CD4-positive, CD25-positive, alpha-beta regulatory T cell (primary cell): ENCODE measurements at regions not wholly inside any gene's neighbourhood (a gene's known extent, or its start where the extent isn't known, plus 50 kb on each side); places are given as distances from the start of the nearest gene placed in this dataset.

Experiments
- ATAC-seq, 2 donors: fragments of 150-1000 bp; cut with Tn5 transposase; one replicate each; pipeline ENCODE4 v1.10.0; 2021; ENCODE audit warnings: low read depth in 2 of 2, moderate number of reproducible peaks in 2 of 2, moderate library complexity in 1 of 2
- DNase-seq, 3 donors: peaks; one replicate each; pipeline versions ENCODE4 v3.0.0 to v3.0.0-alpha.2; 2012 to 2022; ENCODE audit warnings: mixed read lengths in 1 of 3
- H3K27ac ChIP-seq: one replicate; pipeline ENCODE4 v1.7.0; 2013; ENCODE audit warnings: mild to moderate bottlenecking, low read length; ENCODE audit not compliant: insufficient read depth, poor library complexity, severe bottlenecking
- H3K27me3 ChIP-seq: one replicate; pipeline ENCODE4 v1.7.0; 2013; ENCODE audit warnings: low read length; ENCODE audit not compliant: control insufficient read depth, insufficient read depth
- H3K36me3 ChIP-seq: one replicate; pipeline ENCODE4 v1.7.0; 2013; ENCODE audit warnings: mild to moderate bottlenecking, low read length, moderate library complexity; ENCODE audit not compliant: control insufficient read depth, insufficient read depth
- H3K4me1 ChIP-seq: 2 replicates; pipeline ENCODE4 v1.7.0; 2013; ENCODE audit warnings: mild to moderate bottlenecking, low read length; ENCODE audit not compliant: insufficient read depth, control insufficient read depth, poor library complexity, severe bottlenecking
- H3K4me3 ChIP-seq: one replicate; pipeline ENCODE4 v1.7.0; 2013; ENCODE audit warnings: low read depth, mild to moderate bottlenecking, low read length, moderate library complexity
- H3K9me3 ChIP-seq, 2 experiments: 1 replicate in 1 of 2; 2 replicates in 1 of 2; pipeline ENCODE4 v1.7.0; 2013; ENCODE audit warnings: low read length in 2 of 2, mild to moderate bottlenecking in 1 of 2, moderate library complexity in 1 of 2; ENCODE audit not compliant: control insufficient read depth in 2 of 2
- H3K27ac Mint-ChIP-seq, 3 donors: one replicate each; pipeline ENCODE4 v1.8.0; 2020 to 2022; ENCODE audit warnings: mild to moderate bottlenecking in 3 of 3, mixed read lengths in 3 of 3, moderate library complexity in 2 of 3
- H3K27me3 Mint-ChIP-seq: one replicate; pipeline ENCODE4 v1.8.0; 2022; ENCODE audit warnings: mild to moderate bottlenecking, mixed read lengths
- H3K36me3 Mint-ChIP-seq: one replicate; pipeline ENCODE4 v1.8.0; 2020; ENCODE audit warnings: mixed read lengths
- H3K4me1 Mint-ChIP-seq, 4 donors: one replicate each; pipeline ENCODE4 v1.8.0; 2020 to 2022; ENCODE audit warnings: mixed read lengths in 4 of 4, mild to moderate bottlenecking in 1 of 4
- H3K4me3 Mint-ChIP-seq, 4 donors: one replicate each; pipeline ENCODE4 v1.8.0; 2020 to 2022; ENCODE audit warnings: mild to moderate bottlenecking in 4 of 4, mixed read lengths in 4 of 4, moderate library complexity in 3 of 4
- H3K9me3 Mint-ChIP-seq, 7 donors: one replicate each; pipeline ENCODE4 v1.8.0; 2020 to 2022; ENCODE audit warnings: mixed read lengths in 7 of 7, mild to moderate bottlenecking in 3 of 7, moderate library complexity in 2 of 7

DNA sequence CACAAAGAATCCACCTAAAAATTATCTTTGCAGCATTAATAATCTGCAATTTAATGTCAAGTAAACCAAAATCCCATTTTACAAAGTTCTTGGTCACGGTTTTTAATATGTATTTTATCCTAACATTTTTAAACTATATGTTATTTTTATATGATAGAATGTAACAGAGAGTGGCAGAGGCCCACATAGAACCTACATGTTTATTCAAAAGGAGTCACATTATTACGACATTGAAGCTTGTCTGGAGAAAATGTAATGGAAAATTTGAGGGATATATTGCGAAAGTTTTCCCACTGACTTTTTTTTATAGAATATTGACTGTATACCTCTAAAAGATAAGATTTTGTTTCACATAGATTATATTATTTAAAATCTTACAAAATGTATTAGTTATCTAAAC is 89.7 kb upstream of the COL3A1 start:
- Mint-ChIP-seq H3K9me3 (peaks cover 0 to 16% (median 2%) of the 10 kb centered on the region in 7 donors), H3K27me3 (no peaks in the 10 kb centered on the region), H3K27ac (no peak overlapping the region), H3K4me3 (no peak overlapping the region), H3K36me3 (no peaks in the 10 kb centered on the region), H3K4me1 (no peaks in the 10 kb centered on the region)
- Histone ChIP-seq H3K36me3 (no peaks in the 10 kb centered on the region), H3K27ac (no peak overlapping the region), H3K4me3 (no peak overlapping the region), H3K9me3 (no peaks in the 10 kb centered on the region), H3K27me3 (no peaks in the 10 kb centered on the region), H3K4me1 (no peaks in the 10 kb centered on the region)
- DNase-seq (no peak), ATAC-seq (no peak)

DNA sequence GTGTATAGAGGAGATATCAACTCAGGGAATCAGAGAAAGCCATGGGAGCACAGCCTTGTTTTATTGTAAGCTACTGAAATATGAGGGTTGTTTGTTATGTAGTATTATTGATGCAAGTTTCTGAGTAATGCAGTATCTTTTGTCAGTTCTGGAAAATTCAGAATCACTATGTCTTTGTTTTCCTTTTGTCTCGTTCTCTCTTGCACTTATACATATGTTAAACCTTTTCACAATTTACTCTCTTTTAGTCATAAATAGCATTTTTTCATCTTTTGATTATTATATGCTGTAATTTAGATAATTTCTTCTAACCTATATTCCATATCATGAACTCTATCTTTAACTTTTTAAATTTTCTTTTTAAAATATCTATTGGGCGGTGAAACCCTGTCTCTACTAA is 85.0 kb upstream of the COL3A1 start:
- no peak for DNase-seq
- H3K4me1 Mint-ChIP-seq: no peaks in the 10 kb centered on the region
- no peak overlapping the region for H3K4me3 Mint-ChIP-seq
- peaks cover 0 to 12% (median 1%) of the 10 kb centered on the region in 7 donors for H3K9me3 Mint-ChIP-seq
- Histone ChIP-seq H3K4me1 (no peaks in the 10 kb centered on the region), H3K9me3 (no peaks in the 10 kb centered on the region), H3K36me3 (no peaks in the 10 kb centered on the region), H3K4me3 (no peak overlapping the region), H3K27me3 (no peaks in the 10 kb centered on the region), H3K27ac (no peak overlapping the region)
- H3K27me3 Mint-ChIP-seq: no peaks in the 10 kb centered on the region
- H3K27ac Mint-ChIP-seq: peak overlapping the region in 1 of 3 donors; percentile 2
- ATAC-seq: no peak
- no peaks in the 10 kb centered on the region for H3K36me3 Mint-ChIP-seq

DNA sequence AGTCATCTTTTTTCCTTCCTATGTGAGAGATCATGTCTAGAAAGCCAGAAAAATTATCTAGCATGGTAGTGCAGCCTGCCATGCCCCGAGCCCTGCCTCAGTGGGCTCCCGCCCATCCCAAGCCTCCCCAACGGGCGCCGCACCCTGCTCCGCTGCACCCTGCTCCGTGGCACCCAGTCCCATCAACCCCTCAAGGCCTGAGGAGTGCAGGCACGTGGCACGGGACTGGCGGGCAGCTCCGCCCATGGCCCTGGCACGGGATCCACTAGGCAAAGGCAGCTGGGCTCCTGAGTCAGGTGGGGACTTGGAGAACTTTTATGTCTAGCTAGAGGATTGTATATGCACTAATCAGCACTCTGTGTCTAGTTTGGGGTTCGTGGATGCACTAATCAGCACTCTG is 83.4 kb upstream of the COL3A1 start:
- H3K27ac Mint-ChIP-seq: no peak overlapping the region
- Histone ChIP-seq H3K27ac (no peak overlapping the region), H3K9me3 (no peaks in the 10 kb centered on the region), H3K4me3 (no peak overlapping the region), H3K27me3 (no peaks in the 10 kb centered on the region), H3K4me1 (no peaks in the 10 kb centered on the region), H3K36me3 (no peaks in the 10 kb centered on the region)
- H3K27me3 Mint-ChIP-seq: no peaks in the 10 kb centered on the region
- H3K36me3 Mint-ChIP-seq: no peaks in the 10 kb centered on the region
- no peaks in the 10 kb centered on the region for H3K4me1 Mint-ChIP-seq
- no peak for DNase-seq
- H3K9me3 Mint-ChIP-seq: peaks cover 0 to 12% (median 1%) of the 10 kb centered on the region in 7 donors
- ATAC-seq: no peak
- no peak overlapping the region for H3K4me3 Mint-ChIP-seq

DNA sequence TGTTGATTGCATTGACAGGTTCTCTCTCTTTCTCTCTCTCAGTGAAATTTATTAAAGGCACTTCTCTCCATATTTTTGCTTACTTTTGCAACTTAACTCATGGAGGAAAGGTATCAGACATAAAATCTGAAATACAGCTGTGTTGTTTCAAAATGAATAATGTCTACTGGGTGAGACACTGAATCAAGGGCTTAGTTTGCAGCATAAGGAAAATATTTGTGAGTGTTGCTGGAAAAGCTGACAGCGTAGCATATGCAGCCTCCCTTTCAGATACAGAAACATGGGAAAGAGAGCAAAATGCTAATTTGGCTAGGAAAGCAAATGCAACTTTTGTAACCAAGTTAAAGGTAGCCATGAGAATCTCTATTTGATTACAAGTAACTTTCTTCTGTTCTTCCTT is 81.5 kb upstream of the COL3A1 start:
- Mint-ChIP-seq H3K9me3 (peaks cover 0 to 5% (median 1%) of the 10 kb centered on the region in 7 donors), H3K4me3 (no peak overlapping the region)
- no peaks in the 10 kb centered on the region for H3K27me3 ChIP-seq

DNA sequence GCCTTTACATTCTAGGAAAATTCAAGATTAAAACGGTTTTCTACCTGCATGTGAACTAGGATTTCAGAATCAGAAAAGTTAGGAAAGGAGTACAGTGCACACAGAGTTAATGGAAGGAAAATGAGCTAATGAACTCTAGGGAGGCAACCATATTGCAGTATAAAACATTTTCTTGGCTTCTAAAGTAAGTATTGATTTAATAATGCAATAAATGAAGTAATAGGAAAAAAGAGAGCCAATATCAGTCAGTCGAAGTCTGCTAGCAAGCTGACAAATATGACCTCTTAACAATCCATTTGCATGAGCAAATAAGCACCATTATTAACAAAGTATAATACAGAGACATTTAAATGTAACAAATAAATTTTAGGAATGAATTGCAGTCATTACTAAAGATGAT is 80.2 kb upstream of the COL3A1 start:
- Histone ChIP-seq H3K4me1 (no peaks in the 10 kb centered on the region), H3K27ac (no peak overlapping the region), H3K27me3 (no peaks in the 10 kb centered on the region), H3K9me3 (no peaks in the 10 kb centered on the region), H3K36me3 (no peaks in the 10 kb centered on the region), H3K4me3 (no peak overlapping the region)
- no peak overlapping the region for H3K4me3 Mint-ChIP-seq
- H3K9me3 Mint-ChIP-seq: peaks cover 0 to 6% (median 1%) of the 10 kb centered on the region in 7 donors
- DNase-seq: no peak
- H3K27me3 Mint-ChIP-seq: no peaks in the 10 kb centered on the region
- no peaks in the 10 kb centered on the region for H3K4me1 Mint-ChIP-seq
- no peak overlapping the region for H3K27ac Mint-ChIP-seq
- no peak for ATAC-seq
- H3K36me3 Mint-ChIP-seq: no peaks in the 10 kb centered on the region

More for the DNA sequence above, 81.5 kb upstream of the COL3A1 start:
- Mint-ChIP-seq H3K27ac (no peak overlapping the region), H3K36me3 (no peaks in the 10 kb centered on the region), H3K27me3 (no peaks in the 10 kb centered on the region), H3K4me1 (no peaks in the 10 kb centered on the region)
- H3K36me3 ChIP-seq: no peaks in the 10 kb centered on the region
- ATAC-seq (no peak), DNase-seq (no peak)
- no peaks in the 10 kb centered on the region for H3K4me1 ChIP-seq
- no peaks in the 10 kb centered on the region for H3K9me3 ChIP-seq
- no peak overlapping the region for H3K27ac ChIP-seq
- no peak overlapping the region for H3K4me3 ChIP-seq

DNA sequence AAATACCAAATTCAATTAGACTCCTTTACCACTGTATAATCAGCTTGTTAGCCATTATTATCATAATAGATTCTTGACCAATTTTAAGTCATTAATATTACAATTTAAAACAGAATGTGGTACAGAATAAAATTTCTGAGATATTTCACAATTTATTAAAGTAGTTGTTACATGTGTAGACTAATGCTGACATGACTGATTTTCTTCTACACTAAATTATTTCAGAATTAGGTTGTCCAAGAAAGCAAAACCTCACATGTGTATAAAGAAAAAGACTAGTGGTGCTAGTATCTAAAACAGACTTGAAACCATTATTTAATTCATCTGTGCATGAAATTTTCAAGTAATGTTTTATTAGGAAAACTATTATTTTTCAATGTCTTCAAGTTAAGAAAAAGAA is 79.2 kb upstream of the COL3A1 start:
- H3K4me3 Mint-ChIP-seq: no peak overlapping the region
- Histone ChIP-seq H3K27ac (no peak overlapping the region), H3K4me1 (no peaks in the 10 kb centered on the region), H3K36me3 (no peaks in the 10 kb centered on the region), H3K4me3 (no peak overlapping the region), H3K9me3 (no peaks in the 10 kb centered on the region), H3K27me3 (no peaks in the 10 kb centered on the region)
- no peak overlapping the region for H3K27ac Mint-ChIP-seq
- ATAC-seq (no peak), DNase-seq (no peak)
- H3K27me3 Mint-ChIP-seq: no peaks in the 10 kb centered on the region
- H3K9me3 Mint-ChIP-seq: peaks cover 0 to 6% (median 0%) of the 10 kb centered on the region in 7 donors
- no peaks in the 10 kb centered on the region for H3K36me3 Mint-ChIP-seq
- no peaks in the 10 kb centered on the region for H3K4me1 Mint-ChIP-seq

DNA sequence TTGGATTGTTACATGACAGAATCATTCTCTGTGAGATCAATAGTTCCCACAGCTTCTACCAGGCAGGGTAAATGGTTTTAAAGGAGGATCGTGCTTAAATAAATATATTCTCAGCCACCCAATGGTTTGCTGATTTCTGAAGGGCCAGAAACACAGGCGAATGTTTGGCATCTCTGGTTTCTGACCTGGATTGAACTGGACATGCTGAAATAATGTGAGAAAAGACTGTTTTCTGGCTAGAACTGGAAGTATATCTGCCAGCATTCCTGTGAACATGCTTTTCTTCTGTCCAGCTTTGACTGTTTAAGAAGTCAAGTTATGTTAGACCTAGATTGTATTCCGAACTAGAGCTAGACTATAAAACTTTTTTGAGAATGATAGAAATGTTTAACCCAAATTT is 77.1 kb upstream of the COL3A1 start:
- Mint-ChIP-seq H3K9me3 (peaks cover 0 to 4% (median 3%) of the 10 kb centered on the region in 7 donors), H3K27me3 (no peaks in the 10 kb centered on the region), H3K4me3 (no peak overlapping the region), H3K27ac (no peak overlapping the region), H3K36me3 (no peaks in the 10 kb centered on the region), H3K4me1 (no peaks in the 10 kb centered on the region)
- no peak overlapping the region for H3K4me3 ChIP-seq
- no peaks in the 10 kb centered on the region for H3K27me3 ChIP-seq
- ATAC-seq: no peak
- H3K9me3 ChIP-seq: no peaks in the 10 kb centered on the region
- no peak for DNase-seq
- no peaks in the 10 kb centered on the region for H3K36me3 ChIP-seq
- no peak overlapping the region for H3K27ac ChIP-seq
- H3K4me1 ChIP-seq: no peaks in the 10 kb centered on the region

DNA sequence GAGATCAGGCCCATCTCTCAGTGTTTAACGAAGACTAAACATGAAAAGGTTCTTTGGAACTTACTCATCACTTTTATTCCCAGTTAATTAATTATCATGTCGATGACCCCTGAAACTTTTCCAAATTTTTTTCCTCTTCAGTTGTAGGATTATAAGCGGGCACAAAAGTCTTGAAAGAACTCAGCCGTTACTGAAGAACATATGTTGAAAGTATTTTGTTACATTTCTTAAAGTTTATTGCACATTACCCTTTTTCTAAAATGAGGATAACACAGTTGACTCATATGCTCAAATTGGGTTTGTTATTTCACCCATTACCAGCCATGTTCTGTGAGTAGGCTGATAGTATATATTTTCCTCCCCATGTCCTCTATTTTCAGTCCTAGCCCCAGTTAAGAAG is 75.9 kb upstream of the COL3A1 start:
- Histone ChIP-seq H3K4me3 (no peak overlapping the region), H3K27me3 (no peaks in the 10 kb centered on the region), H3K36me3 (no peaks in the 10 kb centered on the region), H3K9me3 (no peaks in the 10 kb centered on the region), H3K4me1 (no peaks in the 10 kb centered on the region), H3K27ac (no peak overlapping the region)
- Mint-ChIP-seq H3K27me3 (no peaks in the 10 kb centered on the region), H3K9me3 (peaks cover 0 to 7% (median 0%) of the 10 kb centered on the region in 7 donors), H3K4me3 (no peak overlapping the region), H3K36me3 (no peaks in the 10 kb centered on the region), H3K4me1 (no peaks in the 10 kb centered on the region), H3K27ac (no peak overlapping the region)
- ATAC-seq (no peak), DNase-seq (no peak)
